ENCODE measurements at regions not wholly inside any gene's neighbourhood (a gene's known extent, or its start where the extent isn't known, plus 50 kb on each side); places are given as distances from the start of the nearest gene placed in this dataset.
A peak's percentile ranks its signal among the peaks of the same experiment; 100 is the strongest.

GRCh38 chr10:108051218-108051617, 886.7 kb upstream of the SORCS1 start:
- TF ChIP-seq CTCF (conservative IDR thresholded peaks at IDR 0.05), result no peak

GRCh38 chr10:108050626-108051025, 886.1 kb upstream of the SORCS1 start:
- TF ChIP-seq CTCF (conservative IDR thresholded peaks at IDR 0.05), result no peak
- no peak overlapping the region for H3K27ac ChIP-seq

More at GRCh38 chr10:108051218-108051617, 886.7 kb upstream of the SORCS1 start:
- H3K27ac ChIP-seq, result no peak overlapping the region

GRCh38 chr10:108049668-108050067, 885.2 kb upstream of the SORCS1 start:
- TF ChIP-seq CTCF (conservative IDR thresholded peaks at IDR 0.05), result no peak
- H3K27ac ChIP-seq, result no peak overlapping the region

- no peak overlapping the region for H3K27ac ChIP-seq
- TF ChIP-seq CTCF (conservative IDR thresholded peaks at IDR 0.05), result no peak
Measured at GRCh38 chr10:108048898-108049297, 884.4 kb upstream of the SORCS1 start.

- H3K27ac ChIP-seq, result no peak overlapping the region
- TF ChIP-seq CTCF (conservative IDR thresholded peaks at IDR 0.05), result no peak
Measured at GRCh38 chr10:108039821-108040584, 875.5 kb upstream of the SORCS1 start.

- H3K27ac ChIP-seq, result peak overlapping the region; percentile 9; the same call in 1 of the 2 replicates
- no peak for TF ChIP-seq CTCF (conservative IDR thresholded peaks at IDR 0.05)
Measured at GRCh38 chr10:108037061-108037460, 872.6 kb upstream of the SORCS1 start.

GRCh38 chr10:108036265-108036664, 871.8 kb upstream of the SORCS1 start:
- no peak overlapping the region; the same call in 1 of the 2 replicates for H3K27ac ChIP-seq
- TF ChIP-seq CTCF (conservative IDR thresholded peaks at IDR 0.05), result no peak

Measured in VCaP (cell line).